Calu3 (cell line): ENCODE measurements at regions not wholly inside any gene's neighbourhood (a gene's known extent, or its start where the extent isn't known, plus 50 kb on each side); places are given as distances from the start of the nearest gene placed in this dataset.

ENCODE experiments used
- BruUV-seq: library from RNA; stranded (reverse); fragments of 400-500 nt; replicated peaks from 2 replicates; lab custom pipeline; 2021; lab: Mats Ljungman, UMichigan
- CTCF ChIA-PET: fragments of 300-600 bp; sonication (Branson Sonifier 250); formaldehyde crosslinking; loops from one replicate; lab custom pipeline; 2022; ENCODE audit warnings: antibody characterized with exemption; lab: Charles Lee
- DNase-seq: peaks from one replicate; pipeline ENCODE4 v3.0.0; 2022
- H3K27ac Mint-ChIP-seq: one replicate; pipeline ENCODE4 v1.8.0; 2022; ENCODE audit warnings: mixed read lengths; ENCODE audit not compliant: unreplicated experiment
- H3K27me3 Mint-ChIP-seq: one replicate; pipeline ENCODE4 v1.8.0; 2022; ENCODE audit warnings: mixed read lengths; ENCODE audit not compliant: unreplicated experiment
- H3K36me3 Mint-ChIP-seq: one replicate; pipeline ENCODE4 v1.8.0; 2022; ENCODE audit warnings: mild to moderate bottlenecking, moderate library complexity, mixed read lengths; ENCODE audit not compliant: insufficient read depth, unreplicated experiment
- H3K4me1 Mint-ChIP-seq: one replicate; pipeline ENCODE4 v1.8.0; 2022; ENCODE audit warnings: mild to moderate bottlenecking, low read depth, mixed read lengths; ENCODE audit not compliant: unreplicated experiment
- H3K4me3 Mint-ChIP-seq: one replicate; pipeline ENCODE4 v1.8.0; 2022; ENCODE audit warnings: mild to moderate bottlenecking, low read depth, moderate library complexity, mixed read lengths; ENCODE audit not compliant: unreplicated experiment
- H3K9me3 Mint-ChIP-seq: one replicate; pipeline ENCODE4 v1.8.0; 2022; ENCODE audit warnings: low read depth, mixed read lengths; ENCODE audit not compliant: unreplicated experiment
- CTCF ChIP-seq: fragments of 200-600 bp; IDR thresholded peaks from one replicate; pipeline ENCODE4 v1.8.0; 2022; ENCODE audit warnings: antibody characterized with exemption; ENCODE audit not compliant: unreplicated experiment
- intact Hi-C: fragments of 100-400 bp; cut with micrococcal nuclease; formaldehyde crosslinking; loops from one replicate; pipeline ENCODE4 v1.10.0; 2022; ENCODE audit not compliant: unreplicated experiment

- Mint-ChIP-seq H3K27me3 (no peaks in the 10 kb centered on the region), H3K27ac (no peak overlapping the region), H3K4me1 (peaks cover 9% of the 10 kb centered on the region), H3K36me3 (no peaks in the 10 kb centered on the region), H3K9me3 (peaks cover 4% of the 10 kb centered on the region), H3K4me3 (no peak overlapping the region)
- no peak for TF ChIP-seq CTCF
- DNase-seq = no peak
- intact Hi-C loops = no loop called here
- no TSS peak for BruUV-seq
- CTCF ChIA-PET = interaction anchor here (0.7 kb wide), 1 partner anchor 1756 kb away, joined by 3 read pairs; no protein-coding TSS in a partner anchor
Measured at GRCh38 chr1:193609592-193609991, 423.2 kb upstream of the B3GALT2 start.

- intact Hi-C loops = no loop called here
- CTCF ChIA-PET = no interaction called here
Measured at GRCh38 chr1:193607787-193608186, 421.4 kb upstream of the B3GALT2 start.

GRCh38 chr1:193606035-193606434 lies 419.6 kb upstream of the B3GALT2 start:
- no peak for TF ChIP-seq CTCF
- Mint-ChIP-seq H3K36me3 (no peaks in the 10 kb centered on the region), H3K4me1 (peaks cover 10% of the 10 kb centered on the region), H3K27me3 (no peaks in the 10 kb centered on the region), H3K27ac (no peak overlapping the region), H3K9me3 (peaks cover 4% of the 10 kb centered on the region), H3K4me3 (no peak overlapping the region)
- no peak for DNase-seq
- no TSS peak for BruUV-seq
- intact Hi-C loops = no loop called here
- CTCF ChIA-PET = no interaction called here

More at GRCh38 chr1:193607787-193608186, 421.4 kb upstream of the B3GALT2 start:
- Mint-ChIP-seq H3K27me3 (no peaks in the 10 kb centered on the region), H3K27ac (no peak overlapping the region), H3K4me1 (peaks cover 10% of the 10 kb centered on the region), H3K36me3 (no peaks in the 10 kb centered on the region), H3K4me3 (no peak overlapping the region), H3K9me3 (peaks cover 4% of the 10 kb centered on the region)
- DNase-seq = no peak
- BruUV-seq = no TSS peak
- TF ChIP-seq CTCF = no peak

GRCh38 chr1:193602705-193603104 lies 416.3 kb upstream of the B3GALT2 start:
- Mint-ChIP-seq H3K4me1 (peaks cover 10% of the 10 kb centered on the region), H3K4me3 (no peak overlapping the region), H3K36me3 (no peaks in the 10 kb centered on the region), H3K27ac (no peak overlapping the region), H3K27me3 (no peaks in the 10 kb centered on the region), H3K9me3 (no peaks in the 10 kb centered on the region)
- CTCF ChIA-PET = no interaction called here
- DNase-seq = no peak
- BruUV-seq = no TSS peak
- TF ChIP-seq CTCF = no peak
- intact Hi-C loops = no loop called here
